Activated T-helper 2 cell treated with anti-CD3 and anti-CD28 coated beads, Interferon-gamma antibody, Interleukin-2, Interleukin-4, amounts not matched to agents 10 μg/mL and 5 μg/mL and 100 μg/mL, durations not matched to agents 14 hours and 24 hours and 36 hours (primary cell): ENCODE measurements at regions not wholly inside any gene's neighbourhood (a gene's known extent, or its start where the extent isn't known, plus 50 kb on each side); places are given as distances from the start of the nearest gene placed in this dataset.

Experiments
- DNase-seq: peaks from one replicate; pipeline ENCODE4 v3.0.0; 2021; ENCODE audit warnings: low spot score
- H3K27ac Mint-ChIP-seq: one replicate; pipeline ENCODE4 v1.8.0; 2021; ENCODE audit warnings: mixed read lengths
- H3K27me3 Mint-ChIP-seq: one replicate; pipeline ENCODE4 v1.8.0; 2021; ENCODE audit warnings: low read depth, mixed read lengths
- H3K36me3 Mint-ChIP-seq: one replicate; pipeline ENCODE4 v1.8.0; 2021; ENCODE audit warnings: low read depth, mixed read lengths
- H3K4me1 Mint-ChIP-seq: one replicate; pipeline ENCODE4 v1.8.0; 2021; ENCODE audit warnings: low read depth, mixed read lengths
- H3K4me3 Mint-ChIP-seq: one replicate; pipeline ENCODE4 v1.8.0; 2021; ENCODE audit warnings: low read depth, mild to moderate bottlenecking, moderate library complexity, mixed read lengths
- H3K9me3 Mint-ChIP-seq: one replicate; pipeline ENCODE4 v1.8.0; 2021; ENCODE audit warnings: mixed read lengths
- intact Hi-C: fragments of 100-400 bp; cut with micrococcal nuclease; formaldehyde crosslinking; loops from one replicate; pipeline ENCODE4 v1.15.1; 2023

- H3K4me1 Mint-ChIP-seq = no peaks in the 10 kb centered on the region
- no peak overlapping the region for H3K4me3 Mint-ChIP-seq
- H3K9me3 Mint-ChIP-seq = peaks cover 35% of the 10 kb centered on the region
- intact Hi-C loops = no loop called here
- no peak for DNase-seq
- H3K36me3 Mint-ChIP-seq = no peaks in the 10 kb centered on the region
- no peaks in the 10 kb centered on the region for H3K27me3 Mint-ChIP-seq
- no peak overlapping the region for H3K27ac Mint-ChIP-seq
These were observed 396.5 kb downstream of the FOXG1 start for GRCh38 chr14:29163109-29163508.

GRCh38 chr14:29165431-29165830 is 398.8 kb downstream of the FOXG1 start:
- Mint-ChIP-seq H3K9me3 (peaks cover 36% of the 10 kb centered on the region), H3K4me1 (no peaks in the 10 kb centered on the region), H3K27ac (no peak overlapping the region), H3K27me3 (no peaks in the 10 kb centered on the region), H3K36me3 (no peaks in the 10 kb centered on the region), H3K4me3 (no peak overlapping the region)
- intact Hi-C loops = no loop called here
- no peak for DNase-seq

- no peak for DNase-seq
- Mint-ChIP-seq H3K9me3 (peaks cover 36% of the 10 kb centered on the region), H3K4me1 (no peaks in the 10 kb centered on the region), H3K36me3 (no peaks in the 10 kb centered on the region), H3K4me3 (no peak overlapping the region), H3K27ac (no peak overlapping the region), H3K27me3 (no peaks in the 10 kb centered on the region)
- intact Hi-C loops = no loop called here
These were observed 399.9 kb downstream of the FOXG1 start for GRCh38 chr14:29166507-29166906.

- Mint-ChIP-seq H3K4me1 (no peaks in the 10 kb centered on the region), H3K36me3 (no peaks in the 10 kb centered on the region), H3K27me3 (no peaks in the 10 kb centered on the region), H3K4me3 (no peak overlapping the region), H3K9me3 (peaks cover 38% of the 10 kb centered on the region), H3K27ac (no peak overlapping the region)
- intact Hi-C loops = no loop called here
- DNase-seq = no peak
These were observed 401.6 kb downstream of the FOXG1 start for GRCh38 chr14:29168149-29168548.

- Mint-ChIP-seq H3K27ac (no peak overlapping the region), H3K9me3 (peaks cover 48% of the 10 kb centered on the region), H3K4me3 (no peak overlapping the region), H3K4me1 (no peaks in the 10 kb centered on the region), H3K27me3 (no peaks in the 10 kb centered on the region), H3K36me3 (no peaks in the 10 kb centered on the region)
- intact Hi-C loops = no loop called here
- DNase-seq = no peak
These were observed 402.8 kb downstream of the FOXG1 start for GRCh38 chr14:29169408-29169807.

- H3K4me1 Mint-ChIP-seq = no peaks in the 10 kb centered on the region
- DNase-seq = no peak
- no peak overlapping the region for H3K4me3 Mint-ChIP-seq
- H3K9me3 Mint-ChIP-seq = peaks cover 59% of the 10 kb centered on the region
- intact Hi-C loops = no loop called here
- no peaks in the 10 kb centered on the region for H3K36me3 Mint-ChIP-seq
- no peaks in the 10 kb centered on the region for H3K27me3 Mint-ChIP-seq
- H3K27ac Mint-ChIP-seq = no peak overlapping the region
These were observed 409.1 kb downstream of the FOXG1 start for GRCh38 chr14:29175706-29176105.

GRCh38 chr14:29176876-29177275 is 410.3 kb downstream of the FOXG1 start:
- H3K4me1 Mint-ChIP-seq = no peaks in the 10 kb centered on the region
- intact Hi-C loops = no loop called here
- no peak for DNase-seq
- no peak overlapping the region for H3K27ac Mint-ChIP-seq
- no peak overlapping the region for H3K4me3 Mint-ChIP-seq
- no peaks in the 10 kb centered on the region for H3K36me3 Mint-ChIP-seq
- H3K9me3 Mint-ChIP-seq = peaks cover 55% of the 10 kb centered on the region
- no peaks in the 10 kb centered on the region for H3K27me3 Mint-ChIP-seq

- H3K27me3 Mint-ChIP-seq = no peaks in the 10 kb centered on the region
- no peaks in the 10 kb centered on the region for H3K4me1 Mint-ChIP-seq
- no peaks in the 10 kb centered on the region for H3K36me3 Mint-ChIP-seq
These were observed 412.4 kb downstream of the FOXG1 start for GRCh38 chr14:29178971-29179370.

GRCh38 chr14:29191092-29191491 is 424.5 kb downstream of the FOXG1 start:
- Mint-ChIP-seq H3K36me3 (no peaks in the 10 kb centered on the region), H3K4me3 (no peak overlapping the region), H3K27ac (no peak overlapping the region), H3K27me3 (no peaks in the 10 kb centered on the region), H3K4me1 (no peaks in the 10 kb centered on the region), H3K9me3 (peaks cover 40% of the 10 kb centered on the region)
- intact Hi-C loops = no loop called here
- no peak for DNase-seq

More at GRCh38 chr14:29178971-29179370, 412.4 kb downstream of the FOXG1 start:
- Mint-ChIP-seq H3K4me3 (no peak overlapping the region), H3K9me3 (peaks cover 49% of the 10 kb centered on the region), H3K27ac (no peak overlapping the region)
- intact Hi-C loops = no loop called here
- no peak for DNase-seq

- no peak overlapping the region for H3K27ac Mint-ChIP-seq
- no peak for DNase-seq
- H3K27me3 Mint-ChIP-seq = no peaks in the 10 kb centered on the region
- no peak overlapping the region for H3K4me3 Mint-ChIP-seq
- H3K36me3 Mint-ChIP-seq = no peaks in the 10 kb centered on the region
- peaks cover 37% of the 10 kb centered on the region for H3K9me3 Mint-ChIP-seq
- no peaks in the 10 kb centered on the region for H3K4me1 Mint-ChIP-seq
- intact Hi-C loops = no loop called here
These were observed 431.0 kb downstream of the FOXG1 start for GRCh38 chr14:29197557-29197956.

- no peaks in the 10 kb centered on the region for H3K27me3 Mint-ChIP-seq
- peaks cover 55% of the 10 kb centered on the region for H3K9me3 Mint-ChIP-seq
- H3K4me3 Mint-ChIP-seq = no peak overlapping the region
- no peak for DNase-seq
- intact Hi-C loops = no loop called here
- H3K36me3 Mint-ChIP-seq = no peaks in the 10 kb centered on the region
- H3K4me1 Mint-ChIP-seq = no peaks in the 10 kb centered on the region
- H3K27ac Mint-ChIP-seq = no peak overlapping the region
These were observed 439.1 kb downstream of the FOXG1 start for GRCh38 chr14:29205658-29206057.

- intact Hi-C loops = no loop called here
- Mint-ChIP-seq H3K9me3 (peaks cover 24% of the 10 kb centered on the region), H3K27ac (no peak overlapping the region), H3K4me1 (no peaks in the 10 kb centered on the region), H3K4me3 (no peak overlapping the region), H3K36me3 (no peaks in the 10 kb centered on the region), H3K27me3 (no peaks in the 10 kb centered on the region)
- DNase-seq = no peak
These were observed 449.3 kb downstream of the FOXG1 start for GRCh38 chr14:29215853-29216252.

GRCh38 chr14:29216268-29217232 is 450.0 kb downstream of the FOXG1 start:
- DNase-seq = no peak
- no peak overlapping the region for H3K27ac Mint-ChIP-seq
- H3K27me3 Mint-ChIP-seq = no peaks in the 10 kb centered on the region
- intact Hi-C loops = no loop called here
- no peaks in the 10 kb centered on the region for H3K36me3 Mint-ChIP-seq
- peaks cover 25% of the 10 kb centered on the region for H3K9me3 Mint-ChIP-seq
- H3K4me3 Mint-ChIP-seq = no peak overlapping the region
- H3K4me1 Mint-ChIP-seq = no peaks in the 10 kb centered on the region
